Adrenal gland (tissue), 9 donors: ENCODE measurements at regions not wholly inside any gene's neighbourhood (a gene's known extent, or its start where the extent isn't known, plus 50 kb on each side); places are given as distances from the start of the nearest gene placed in this dataset.
A peak's percentile ranks its signal among the peaks of the same experiment; 100 is the strongest.

ENCODE experiments used
- DNase-seq, 7 donors: peaks; one replicate each; pipeline ENCODE4 v3.0.0-alpha.2; 2019 to 2020
- H3K27ac ChIP-seq, 5 donors: fragments of 200-600 bp; sonication (generic) in 4 of 5; 1 replicate in 3 of 5; 2 replicates in 2 of 5; pipeline versions ENCODE4 v1.5.1 to v1.8.0; 2016 to 2020; ENCODE audit warnings: mild to moderate bottlenecking in 1 of 5
- H3K27me3 ChIP-seq: fragments of 200-600 bp; 2 replicates; pipeline ENCODE4 v1.8.0; 2021
- H3K36me3 ChIP-seq, 2 donors: fragments of 200-600 bp; replicated peaks in 1 of 2; 1 replicate in 1 of 2; 2 replicates in 1 of 2; pipeline versions ENCODE4 v1.5.1 to v1.8.0; 2018 to 2022
- H3K4me1 ChIP-seq, 2 donors: fragments of 200-600 bp; replicated peaks in 1 of 2; 1 replicate in 1 of 2; 2 replicates in 1 of 2; pipeline versions ENCODE4 v1.5.1 to v1.8.0; 2018 to 2021
- H3K4me3 ChIP-seq, 4 donors: fragments of 200-600 bp; sonication (generic) in 3 of 4; one replicate each; pipeline ENCODE4 v1.5.1; 2016 to 2018
- H3K9me3 ChIP-seq, 3 donors: fragments of 200-600 bp; sonication (generic) in 1 of 3; replicated peaks in 1 of 3; 1 replicate in 2 of 3; 2 replicates in 1 of 3; pipeline versions ENCODE4 v1.5.1 to v1.8.0; 2016 to 2021
- CTCF ChIP-seq, 6 experiments: fragments of 450-650 bp in 4 of 6; fragments of 200-600 bp in 2 of 6; sonication (generic) in 1 of 6; IDR thresholded peaks; 1 replicate in 5 of 6; 2 replicates in 1 of 6; pipeline versions ENCODE4 v1.5.1 to v1.8.0; 2016 to 2021; ENCODE audit warnings: antibody characterized with exemption in 6 of 6, mild to moderate bottlenecking in 2 of 6, moderate library complexity in 1 of 6
- POLR2A ChIP-seq, 2 donors: fragments of 450-650 bp; IDR thresholded peaks; one replicate each; pipeline ENCODE4 v1.6.1; 2017; ENCODE audit warnings: antibody characterized with exemption in 2 of 2, mild to moderate bottlenecking in 2 of 2, moderate library complexity in 1 of 2
- WGBS, 4 donors: extraction: QIAGEN DNeasy Blood & Tissue Kit in 2 of 4; methylation state at CpG; one replicate each; pipeline versions ENCODE4 v1.1.5 to v1.1.7; 2013 to 2017; 5-methylcytosine and 5-hydroxymethylcytosine counted together
- intact Hi-C, 2 donors: fragments of 100-400 bp; cut with DNase I; formaldehyde crosslinking; loops; one replicate each; pipeline versions ENCODE4 v1.14.1 to v1.15.0; 2022 to 2023
- donor health status: healthy with polysubstance abuse.
- donor health status: Bipolar disorder and iron deficiency.
- donor health status: DM: yes; HTN: yes; CAD: no.
- donor health status: DM: no; HTN: no; CAD: no.
- donor health status: DM: no; HTN: no; CAD: no.

- TF ChIP-seq CTCF (IDR thresholded peaks at IDR 0.05) (no peak), POLR2A (IDR thresholded peaks at IDR 0.05) (no peak)
- Histone ChIP-seq H3K9me3 (no peaks in the 10 kb centered on the region), H3K4me3 (no peak overlapping the region), H3K27me3 (no peaks in the 10 kb centered on the region), H3K4me1 (no peaks in the 10 kb centered on the region), H3K36me3 (no peaks in the 10 kb centered on the region), H3K27ac (no peak overlapping the region)
- 40 to 74% (median 56%) methylated on average over 3 of the region's 3 CpGs for WGBS, 4 donors
- intact Hi-C loops = no loop called here
- DNase-seq = peak in 1 of 7 donors; percentile 5
Observed at GRCh38 chr2:215579809-215580208, 143.9 kb upstream of the FN1 start.

- intact Hi-C loops = no loop called here
- TF ChIP-seq POLR2A (IDR thresholded peaks at IDR 0.05) (no peak), CTCF (IDR thresholded peaks at IDR 0.05) (no peak)
- Histone ChIP-seq H3K4me3 (no peak overlapping the region), H3K9me3 (no peaks in the 10 kb centered on the region), H3K36me3 (no peaks in the 10 kb centered on the region), H3K4me1 (no peaks in the 10 kb centered on the region), H3K27ac (no peak overlapping the region), H3K27me3 (no peaks in the 10 kb centered on the region)
- no peak for DNase-seq
Observed at GRCh38 chr2:215577356-215577755, 141.5 kb upstream of the FN1 start.

GRCh38 chr2:215576572-215576971, 140.7 kb upstream of the FN1 start:
- intact Hi-C loops = no loop called here
- H3K36me3 ChIP-seq = no peaks in the 10 kb centered on the region
- H3K9me3 ChIP-seq = no peaks in the 10 kb centered on the region
- no peaks in the 10 kb centered on the region for H3K27me3 ChIP-seq
- no peak for TF ChIP-seq POLR2A (IDR thresholded peaks at IDR 0.05)
- no peak for TF ChIP-seq CTCF (IDR thresholded peaks at IDR 0.05)
- 91 to 97% (median 94%) methylated on average over 3 of the region's 3 CpGs for WGBS, 4 donors
- no peak for DNase-seq
- no peak overlapping the region for H3K27ac ChIP-seq
- H3K4me1 ChIP-seq = no peaks in the 10 kb centered on the region
- H3K4me3 ChIP-seq = no peak overlapping the region

DNA sequence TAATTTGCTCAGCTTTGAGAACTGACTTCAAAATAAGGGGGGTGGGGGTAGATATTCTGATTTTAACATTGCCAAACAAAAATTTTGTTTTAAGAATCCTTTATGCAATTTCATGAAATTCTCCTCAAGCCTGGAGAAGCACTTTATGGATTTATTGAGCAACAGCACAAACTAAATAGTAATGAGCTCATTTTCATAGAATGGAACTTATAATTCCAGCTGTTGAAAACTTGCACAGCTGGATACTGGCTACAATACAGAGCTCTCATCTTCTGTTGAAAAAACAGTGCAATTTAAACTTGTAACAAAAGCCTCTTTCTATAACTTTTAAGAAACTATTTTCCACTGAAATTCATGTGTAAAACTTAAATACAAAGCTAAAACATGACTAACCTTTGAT, 137.6 kb upstream of the FN1 start:
- no peak overlapping the region for H3K4me3 ChIP-seq
- intact Hi-C loops = no loop called here

More for the DNA sequence above, 137.6 kb upstream of the FN1 start:
- TF ChIP-seq POLR2A (IDR thresholded peaks at IDR 0.05) (no peak), CTCF (IDR thresholded peaks at IDR 0.05) (no peak)
- Histone ChIP-seq H3K27me3 (no peaks in the 10 kb centered on the region), H3K36me3 (no peaks in the 10 kb centered on the region), H3K4me1 (no peaks in the 10 kb centered on the region), H3K27ac (no peak overlapping the region), H3K9me3 (no peaks in the 10 kb centered on the region)
- DNase-seq = no peak
